ENCODE measurements at regions not wholly inside any gene's neighbourhood (a gene's known extent, or its start where the extent isn't known, plus 50 kb on each side); places are given as distances from the start of the nearest gene placed in this dataset.

DNA sequence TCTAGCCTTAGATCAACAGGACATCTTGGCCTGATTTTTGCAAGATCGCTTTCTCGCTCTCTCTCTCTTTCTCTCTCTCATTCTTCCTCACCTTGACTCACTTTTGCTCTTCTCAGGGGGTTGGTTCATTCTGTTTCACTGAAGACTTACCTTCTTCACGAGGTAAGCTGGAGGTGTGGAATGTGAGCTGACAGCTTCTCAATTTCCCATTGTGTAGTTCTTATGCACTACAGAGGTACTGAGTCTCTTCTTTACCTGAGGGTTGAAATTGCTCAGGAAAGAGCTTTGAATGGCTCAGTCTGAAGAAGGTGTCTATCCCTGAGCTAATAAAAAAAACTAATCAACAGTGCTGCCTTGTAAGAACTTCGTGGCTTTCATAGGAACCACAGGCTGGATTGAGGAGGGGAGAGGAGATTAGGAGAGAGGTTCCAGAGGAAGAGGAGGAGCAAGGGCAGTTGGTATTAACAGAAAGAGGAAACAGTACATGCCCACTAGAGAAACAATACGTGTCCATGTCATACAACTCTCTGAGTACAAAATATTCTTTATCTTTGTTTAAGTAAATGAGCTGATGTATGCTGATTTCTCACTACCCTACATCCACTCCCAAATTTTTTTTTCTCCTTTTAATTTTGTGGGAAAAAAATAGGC is 192.2 kb downstream of the TMEM167A start:
- in situ Hi-C loops (cut with MboI; ENCODE audit: low pct_ligation_motif_present in 1 of 4, low pct_unique_long_range_greater_than_20kb in 1 of 4, low sequenced_read_pairs in 3 of 4) = no loop called here
- H3K9me3 ChIP-seq = peaks cover 0 to 5% of the 10 kb centered on the region in 2 donors
- intact Hi-C loops (cut with DNase I; ENCODE audit: low total_unique reads) = no loop called here
- no peaks in the 10 kb centered on the region for H3K27me3 ChIP-seq
- no peak for TF ChIP-seq POLR2A (IDR thresholded peaks at IDR 0.05)
- TF ChIP-seq EP300 (IDR thresholded peaks at IDR 0.05; ENCODE audit: low read depth) = no peak
- H3K4me3 ChIP-seq = no peak overlapping the region
- H3K4me1 ChIP-seq = no peaks in the 10 kb centered on the region
- no peaks in the 10 kb centered on the region for H3K36me3 ChIP-seq
- 67 to 71% methylated on average over 4 to 5 of the region's 5 CpGs for WGBS, 2 donors (ENCODE audit: low coverage in 1 of 2)
- no peak overlapping the region for H3K27ac ChIP-seq
- no peak for DNase-seq

GRCh38 chr5:82882316-82882715 is 194.9 kb downstream of the TMEM167A start:
- no peak for TF ChIP-seq POLR2AphosphoS5 (IDR thresholded peaks at IDR 0.05)
- no peak for TF ChIP-seq POLR2A (IDR thresholded peaks at IDR 0.05)
- no peak for TF ChIP-seq EP300 (IDR thresholded peaks at IDR 0.05; ENCODE audit: low read depth)
- TF ChIP-seq, protein P1, sequence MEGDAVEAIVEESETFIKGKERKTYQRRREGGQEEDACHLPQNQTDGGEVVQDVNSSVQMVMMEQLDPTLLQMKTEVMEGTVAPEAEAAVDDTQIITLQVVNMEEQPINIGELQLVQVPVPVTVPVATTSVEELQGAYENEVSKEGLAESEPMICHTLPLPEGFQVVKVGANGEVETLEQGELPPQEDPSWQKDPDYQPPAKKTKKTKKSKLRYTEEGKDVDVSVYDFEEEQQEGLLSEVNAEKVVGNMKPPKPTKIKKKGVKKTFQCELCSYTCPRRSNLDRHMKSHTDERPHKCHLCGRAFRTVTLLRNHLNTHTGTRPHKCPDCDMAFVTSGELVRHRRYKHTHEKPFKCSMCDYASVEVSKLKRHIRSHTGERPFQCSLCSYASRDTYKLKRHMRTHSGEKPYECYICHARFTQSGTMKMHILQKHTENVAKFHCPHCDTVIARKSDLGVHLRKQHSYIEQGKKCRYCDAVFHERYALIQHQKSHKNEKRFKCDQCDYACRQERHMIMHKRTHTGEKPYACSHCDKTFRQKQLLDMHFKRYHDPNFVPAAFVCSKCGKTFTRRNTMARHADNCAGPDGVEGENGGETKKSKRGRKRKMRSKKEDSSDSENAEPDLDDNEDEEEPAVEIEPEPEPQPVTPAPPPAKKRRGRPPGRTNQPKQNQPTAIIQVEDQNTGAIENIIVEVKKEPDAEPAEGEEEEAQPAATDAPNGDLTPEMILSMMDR (IDR thresholded peaks at IDR 0.05) = no peak
- Histone ChIP-seq H3K4me3 (no peak overlapping the region), H3K9me3 (peaks cover 8 to 11% of the 10 kb centered on the region in 2 donors), H3K27ac (no peak overlapping the region), H3K4me1 (no peaks in the 10 kb centered on the region), H3K27me3 (no peaks in the 10 kb centered on the region), H3K36me3 (no peaks in the 10 kb centered on the region)
- DNase-seq = no peak
- in situ Hi-C loops (cut with MboI; ENCODE audit: low pct_ligation_motif_present in 1 of 4, low pct_unique_long_range_greater_than_20kb in 1 of 4, low sequenced_read_pairs in 3 of 4) (no loop called here), intact Hi-C loops (cut with DNase I; ENCODE audit: low total_unique reads) (no loop called here)

GRCh38 chr5:82881571-82882174 is 195.5 kb downstream of the TMEM167A start:
- intact Hi-C loops (cut with DNase I; ENCODE audit: low total_unique reads) (no loop called here), in situ Hi-C loops (cut with MboI; ENCODE audit: low pct_ligation_motif_present in 1 of 4, low pct_unique_long_range_greater_than_20kb in 1 of 4, low sequenced_read_pairs in 3 of 4) (no loop called here)
- Histone ChIP-seq H3K36me3 (no peaks in the 10 kb centered on the region), H3K4me1 (no peaks in the 10 kb centered on the region), H3K27ac (no peak overlapping the region), H3K9me3 (peaks cover 8 to 11% of the 10 kb centered on the region in 2 donors), H3K4me3 (no peak overlapping the region), H3K27me3 (no peaks in the 10 kb centered on the region)
- DNase-seq = no peak
- no peak for TF ChIP-seq POLR2AphosphoS5 (IDR thresholded peaks at IDR 0.05)
- no peak for TF ChIP-seq POLR2A (IDR thresholded peaks at IDR 0.05)
- TF ChIP-seq, protein P1 (IDR thresholded peaks at IDR 0.05) = no peak
- TF ChIP-seq EP300 (IDR thresholded peaks at IDR 0.05; ENCODE audit: low read depth) = no peak
- 78 to 90% methylated on average over 2 of the region's 2 CpGs for WGBS, 2 donors (ENCODE audit: low coverage in 1 of 2)

- Histone ChIP-seq H3K4me3 (no peak overlapping the region), H3K27me3 (no peaks in the 10 kb centered on the region), H3K4me1 (no peaks in the 10 kb centered on the region), H3K9me3 (peaks cover 8 to 11% of the 10 kb centered on the region in 2 donors), H3K27ac (no peak overlapping the region), H3K36me3 (no peaks in the 10 kb centered on the region)
- in situ Hi-C loops (cut with MboI; ENCODE audit: low pct_ligation_motif_present in 1 of 4, low pct_unique_long_range_greater_than_20kb in 1 of 4, low sequenced_read_pairs in 3 of 4) = no loop called here
- 77 to 100% methylated on average over 1 of the region's 1 CpG for WGBS, 2 donors (ENCODE audit: low coverage in 1 of 2)
- DNase-seq = no peak
- intact Hi-C loops (cut with DNase I; ENCODE audit: low total_unique reads) = no loop called here
- TF ChIP-seq POLR2A (IDR thresholded peaks at IDR 0.05) (no peak), POLR2AphosphoS5 (IDR thresholded peaks at IDR 0.05) (no peak), EP300 (IDR thresholded peaks at IDR 0.05; ENCODE audit: low read depth) (no peak)
- TF ChIP-seq, protein P1 (IDR thresholded peaks at IDR 0.05) = no peak
Observed at GRCh38 chr5:82879089-82879488, 198.1 kb downstream of the TMEM167A start.

Data from transverse colon (tissue), 4 donors.